Suppressor macrophage (primary cell): ENCODE measurements at regions not wholly inside any gene's neighbourhood (a gene's known extent, or its start where the extent isn't known, plus 50 kb on each side); places are given as distances from the start of the nearest gene placed in this dataset.
"Not testable (repeated sequence)": the region's sequence is repeated elsewhere in the genome, so short reads cannot be mapped to it uniquely, and the experiment has no call there.

Experiments used
- DNase-seq, 4 experiments: peaks; one replicate each; pipeline ENCODE4 v3.0.0-alpha.2; 2020 to 2022

- DNase-seq = no peak
Observed at GRCh38 chr3:104291878-104292277, 1074.8 kb upstream of the ALCAM start.

DNA sequence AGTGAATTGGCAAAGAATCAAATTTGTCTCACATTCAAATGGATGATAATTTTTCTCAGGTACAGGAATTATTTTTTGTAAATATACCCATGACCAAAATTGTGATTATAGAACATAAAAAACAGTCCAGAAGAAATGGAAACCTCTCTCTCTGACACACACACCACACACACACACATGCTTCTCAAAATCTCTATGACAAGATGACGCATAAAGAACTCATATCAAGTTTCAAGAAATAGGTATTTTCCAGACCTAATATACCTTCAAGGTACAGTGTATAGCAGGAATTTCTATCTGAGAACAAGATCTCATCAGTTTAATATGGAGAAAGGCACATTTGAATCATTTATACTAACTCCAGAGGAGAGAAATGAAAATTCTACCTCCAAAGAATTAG is 1069.1 kb upstream of the ALCAM start:
- DNase-seq = no peak

DNA sequence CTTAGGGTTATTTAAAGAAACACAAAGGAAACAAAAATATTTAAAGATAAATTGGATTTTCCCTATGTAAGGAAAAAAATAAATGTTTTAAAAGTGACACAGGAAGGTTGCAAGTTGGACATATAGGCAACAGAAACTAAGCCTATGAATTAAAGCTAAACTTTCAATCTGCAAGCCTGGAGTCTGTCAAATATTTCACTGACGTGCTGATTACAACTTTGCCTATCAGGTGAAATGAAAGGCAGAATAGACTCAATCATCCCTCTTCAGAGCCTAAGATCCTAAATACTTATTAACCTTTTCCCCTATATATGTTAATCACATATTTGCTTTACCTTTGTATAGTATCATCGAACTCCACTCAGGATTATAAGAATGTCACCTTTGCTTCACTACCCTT is 1068.0 kb upstream of the ALCAM start:
- no peak for DNase-seq

DNA sequence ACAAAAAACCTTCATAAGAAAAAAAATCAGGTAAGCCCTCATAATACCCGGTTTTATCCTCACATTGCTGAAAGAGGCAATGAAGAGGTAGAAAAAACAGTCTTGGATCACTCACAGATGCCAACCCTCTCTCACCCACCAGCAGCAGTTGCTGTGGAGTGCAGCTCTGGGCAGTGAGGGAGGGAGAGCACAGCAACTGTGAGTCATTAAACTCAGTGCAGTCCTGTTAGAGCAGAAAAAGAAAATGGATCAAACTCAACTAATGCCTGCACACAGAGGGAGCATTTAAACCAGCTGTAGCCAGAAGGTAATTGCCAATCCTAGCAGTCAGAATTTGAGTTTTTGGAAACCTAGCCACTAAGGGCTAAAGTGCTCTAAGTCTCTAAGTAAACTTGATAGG is 1050.6 kb upstream of the ALCAM start:
- no peak for DNase-seq

- DNase-seq = no peak
Observed at GRCh38 chr3:104323226-104323625, 1043.5 kb upstream of the ALCAM start.

GRCh38 chr3:104347291-104347690 is 1019.4 kb upstream of the ALCAM start:
- no peak for DNase-seq

DNA sequence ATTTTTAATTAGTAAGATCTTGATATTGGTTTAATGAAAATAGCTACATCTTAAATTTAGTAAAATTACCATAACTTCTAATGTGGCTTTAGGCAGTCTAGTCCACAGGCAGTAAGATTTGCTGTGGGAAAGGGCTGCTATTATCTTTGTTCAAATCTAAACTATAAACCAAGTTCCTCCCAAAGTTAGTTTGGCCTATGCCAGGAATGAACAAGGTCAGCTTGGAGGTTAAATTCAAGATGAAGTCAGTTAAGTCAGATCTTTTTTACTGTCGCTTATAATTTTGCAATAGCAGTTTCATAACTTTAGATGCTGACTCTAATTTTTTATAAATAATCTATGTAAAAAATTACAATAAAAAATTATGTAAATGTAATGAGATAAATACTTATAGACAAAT is 1016.9 kb upstream of the ALCAM start:
- DNase-seq = no peak

DNA sequence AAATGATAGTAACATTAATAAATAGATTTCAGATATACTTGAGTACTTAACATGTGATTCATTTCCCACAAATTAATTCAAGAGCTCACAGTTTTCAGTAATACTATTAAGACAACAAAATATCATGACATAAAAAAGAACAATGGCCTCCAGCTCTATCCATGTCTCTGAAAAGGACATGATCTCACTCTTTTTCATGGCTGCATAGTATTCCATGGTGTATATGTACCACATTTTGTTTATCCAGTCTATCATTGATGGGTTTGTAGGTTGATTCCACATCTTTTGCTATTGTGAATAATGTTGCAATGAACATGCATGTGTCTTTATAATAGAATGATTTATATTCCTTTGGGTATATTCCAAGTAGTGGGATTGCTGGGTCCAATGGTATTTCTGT is 1012.8 kb upstream of the ALCAM start:
- no peak for DNase-seq

- no peak for DNase-seq
Observed at GRCh38 chr3:104359546-104359945, 1007.2 kb upstream of the ALCAM start.

- DNase-seq = no peak
Observed at GRCh38 chr3:104360038-104360437, 1006.7 kb upstream of the ALCAM start.

DNA sequence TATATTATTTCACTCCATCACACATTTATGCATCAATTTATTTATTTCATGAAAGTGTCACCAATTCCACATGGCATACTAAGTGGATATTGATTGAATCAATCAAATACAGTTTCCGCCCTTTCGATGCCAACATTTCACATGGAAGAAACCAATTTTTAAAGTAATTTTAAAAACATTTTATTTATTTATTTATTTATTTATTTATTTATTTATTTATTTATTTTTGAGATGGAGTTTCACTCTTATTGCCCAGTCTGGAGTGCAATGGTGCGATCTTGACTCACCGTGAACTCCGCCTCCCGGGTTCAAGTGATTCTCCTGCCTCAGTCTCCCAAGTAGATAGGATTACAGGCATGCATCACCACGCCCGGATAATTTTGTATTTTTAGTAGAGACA is 1005.0 kb upstream of the ALCAM start:
- DNase-seq = not testable (repeated sequence)

DNA sequence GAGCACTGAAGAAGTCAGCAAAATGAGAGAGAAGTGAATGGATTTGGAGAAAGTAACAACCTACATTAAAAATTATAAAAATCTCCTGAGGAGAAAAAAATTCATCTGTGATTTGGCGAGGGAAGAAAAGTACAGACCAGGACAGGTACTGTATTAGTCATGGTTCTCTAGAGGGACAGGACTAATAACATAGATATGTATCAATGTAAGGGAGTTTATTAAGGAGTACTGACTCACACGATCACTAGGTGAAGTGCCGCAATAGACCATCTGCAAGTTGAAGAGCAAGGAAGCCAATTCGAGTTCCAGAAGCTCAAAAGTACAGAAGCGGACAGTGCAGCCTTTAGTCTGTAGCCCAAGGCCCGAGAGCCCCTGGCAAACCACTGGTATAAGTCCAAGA is 1004.4 kb upstream of the ALCAM start:
- no peak for DNase-seq

DNA sequence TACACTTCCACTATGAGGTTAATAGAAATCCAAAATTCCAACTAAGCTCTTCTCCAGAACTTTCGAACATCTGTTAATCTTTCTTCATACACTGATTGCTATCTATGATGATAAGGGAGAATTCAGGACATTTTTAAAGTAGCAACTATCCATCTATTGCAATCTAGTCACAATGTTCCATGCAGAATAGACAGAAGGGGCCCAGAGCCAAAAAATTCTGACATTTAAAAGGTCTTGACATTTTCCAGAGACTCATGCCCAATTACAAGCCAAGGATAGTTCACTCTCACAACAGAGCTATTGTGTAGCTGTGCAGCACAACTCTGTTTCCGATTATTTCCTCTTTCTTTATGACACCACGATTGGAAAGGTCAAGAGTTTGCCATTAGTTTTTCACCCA is 999.7 kb upstream of the ALCAM start:
- DNase-seq = no peak

- DNase-seq = no peak
Observed at GRCh38 chr3:104368760-104369159, 997.9 kb upstream of the ALCAM start.

GRCh38 chr3:104385421-104385820 is 981.3 kb upstream of the ALCAM start:
- DNase-seq = no peak

- no peak for DNase-seq
Observed at GRCh38 chr3:104388619-104389018, 978.1 kb upstream of the ALCAM start.

- no peak for DNase-seq
Observed at GRCh38 chr3:104392327-104392726, 974.4 kb upstream of the ALCAM start.

DNA sequence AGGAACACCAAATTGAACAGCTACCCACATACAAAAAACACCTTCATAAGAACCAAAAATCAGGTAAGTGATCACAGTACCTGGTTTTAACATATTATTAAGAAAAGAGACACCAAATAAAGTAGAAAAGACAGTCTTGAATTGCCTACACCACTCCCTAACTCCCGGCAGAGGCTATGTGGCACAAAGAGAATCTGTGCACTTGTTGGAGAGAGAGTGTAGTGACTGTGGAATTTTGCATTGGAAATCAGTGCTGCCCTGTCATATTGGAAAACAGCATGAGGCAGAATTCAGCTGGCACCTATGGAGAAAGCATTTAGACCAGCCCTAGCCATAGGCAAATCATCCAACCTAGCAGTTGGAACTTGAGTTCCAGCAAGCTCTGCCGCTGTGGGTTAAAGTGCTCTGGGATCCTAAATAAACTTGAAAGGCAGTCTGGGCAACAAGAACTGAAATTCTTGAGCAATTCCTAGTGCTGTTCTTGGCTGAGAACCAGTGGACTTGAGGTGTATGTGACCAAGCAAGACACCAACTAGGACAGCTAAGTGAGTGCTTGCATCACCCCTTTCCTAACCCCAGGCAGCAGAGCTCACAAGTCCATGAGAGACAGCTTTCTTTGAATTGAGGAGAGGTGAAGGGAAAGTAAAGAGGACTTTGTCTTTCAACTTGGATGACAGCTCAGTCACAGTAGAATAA is 969.6 kb upstream of the ALCAM start:
- DNase-seq = no peak

DNA sequence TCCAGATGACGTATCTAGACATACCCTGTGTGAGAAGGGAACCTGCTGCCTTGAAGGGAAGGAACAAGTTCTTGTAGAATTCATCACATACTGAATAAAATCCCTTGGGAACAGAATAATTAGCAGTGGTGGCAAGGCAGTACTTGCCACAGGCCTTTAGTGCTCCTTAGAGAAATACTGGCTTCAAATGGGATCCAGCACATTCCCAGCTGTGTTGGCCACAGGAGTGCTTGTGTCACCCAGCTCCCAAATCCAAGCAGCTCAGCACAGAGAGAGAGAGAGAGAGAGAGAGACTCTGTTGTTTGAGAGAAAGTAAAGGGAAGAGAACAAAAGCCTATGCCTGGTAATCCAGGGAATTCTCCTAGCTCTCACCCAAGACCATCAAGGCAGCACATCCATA is 969.0 kb upstream of the ALCAM start:
- no peak for DNase-seq

- DNase-seq = no peak
Observed at GRCh38 chr3:104402902-104403301, 963.8 kb upstream of the ALCAM start.

DNA sequence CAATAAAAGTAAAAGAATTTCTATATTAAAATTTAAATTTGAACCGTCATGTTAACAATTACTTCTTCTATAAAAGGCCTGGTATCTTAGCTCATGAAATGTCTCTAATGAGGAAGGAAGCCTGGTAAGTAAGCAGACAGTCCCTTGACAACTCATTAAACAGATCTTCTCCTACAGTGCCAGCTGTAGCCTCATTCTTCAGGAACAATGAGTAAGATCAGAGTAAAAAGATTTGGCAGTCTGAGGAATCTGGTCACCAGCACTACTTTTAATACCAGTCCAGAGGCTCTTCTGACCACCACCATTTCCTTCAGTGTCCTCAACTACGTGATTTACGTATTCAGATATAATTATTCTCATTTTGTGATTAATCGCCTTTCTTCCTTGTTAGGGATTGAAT is 955.0 kb upstream of the ALCAM start:
- no peak for DNase-seq

- no peak for DNase-seq
Observed at GRCh38 chr3:104412608-104413580, 953.8 kb upstream of the ALCAM start.

DNA sequence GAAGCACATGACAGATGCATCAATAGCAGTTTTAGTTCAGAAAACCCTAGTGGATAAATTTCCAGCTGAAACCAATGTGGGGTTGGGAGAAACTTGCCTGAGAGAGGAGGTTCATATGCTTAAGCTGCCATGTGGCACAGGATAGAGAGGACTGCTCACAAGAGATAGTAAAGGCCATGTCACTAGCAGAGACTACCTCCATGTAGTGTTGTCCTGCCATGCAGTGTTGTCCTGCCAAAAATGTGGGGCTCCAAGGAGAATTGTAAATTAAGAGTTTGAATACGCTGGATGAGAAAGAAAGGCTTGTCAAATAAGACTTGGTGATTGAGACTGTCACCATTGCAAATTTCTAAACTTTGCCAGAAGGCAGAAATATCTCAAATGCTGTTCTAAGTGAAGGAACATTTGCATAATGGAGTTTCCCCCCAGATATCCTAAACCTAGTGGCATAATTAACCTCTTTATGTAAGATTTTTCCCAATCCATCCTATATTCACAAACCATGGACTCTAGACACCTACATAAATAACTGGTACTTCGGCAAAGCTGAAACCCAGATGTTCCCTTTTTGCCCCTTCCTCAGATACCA is 938.3 kb upstream of the ALCAM start:
- no peak for DNase-seq

DNA sequence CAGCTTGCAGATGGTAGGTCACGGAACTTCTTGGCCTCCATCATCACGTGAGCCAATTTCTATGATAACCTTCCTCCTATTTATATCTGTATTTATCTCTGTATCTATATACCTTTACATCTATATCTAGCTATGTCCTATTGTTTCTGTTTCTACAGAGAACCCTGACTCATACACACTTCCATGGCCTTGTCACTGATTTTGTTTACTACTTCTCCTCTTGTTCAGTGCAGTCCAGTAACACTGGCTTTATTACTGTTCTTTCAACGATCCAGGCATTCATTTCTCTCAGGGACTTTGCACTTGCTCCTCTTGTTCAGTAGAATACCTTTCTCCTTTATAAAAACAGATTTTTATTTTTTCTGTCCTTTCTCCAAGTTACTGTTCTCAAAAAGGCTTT is 937.0 kb upstream of the ALCAM start:
- no peak for DNase-seq
